Panc1 (cell line): ENCODE measurements at regions not wholly inside any gene's neighbourhood (a gene's known extent, or its start where the extent isn't known, plus 50 kb on each side); places are given as distances from the start of the nearest gene placed in this dataset.

Source experiments
- SIN3A ChIP-seq: IDR thresholded peaks from 2 replicates; pipeline ENCODE4 v1.6.1; 2012; ENCODE audit warnings: low read depth, mild to moderate bottlenecking, low read length, moderate library complexity, borderline replicate concordance; ENCODE audit not compliant: insufficient read depth
- TCF7L2 ChIP-seq: IDR thresholded peaks from 2 replicates; pipeline ENCODE4 v1.6.1; 2011; ENCODE audit warnings: mild to moderate bottlenecking, low read depth, low read length, inconsistent platforms
- TF ChIP-seq, protein P1 (sequence below): fragments of 450-650 bp; IDR thresholded peaks from 2 replicates; pipeline ENCODE4 v1.5.1; 2017; ENCODE audit warnings: mild to moderate bottlenecking

DNA sequence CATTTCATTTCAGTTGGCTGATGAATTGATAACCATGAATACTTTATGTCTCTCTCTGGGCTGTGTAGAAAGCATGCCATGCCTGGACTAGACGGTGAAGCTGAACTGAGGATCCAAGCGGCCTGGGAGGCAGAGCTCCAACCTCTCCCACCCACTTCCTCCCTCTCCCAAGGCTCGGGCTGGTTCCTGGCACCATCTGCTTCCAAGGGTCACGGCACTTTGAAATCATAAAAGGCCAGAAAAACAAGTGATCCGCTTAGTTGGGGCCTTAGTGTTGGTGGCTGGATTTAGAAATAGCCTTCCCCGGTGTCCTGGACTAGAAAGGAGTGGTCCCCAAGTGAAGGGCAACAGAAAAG is 202.4 kb upstream of the PMEPA1 start:
- TF ChIP-seq, protein P1, sequence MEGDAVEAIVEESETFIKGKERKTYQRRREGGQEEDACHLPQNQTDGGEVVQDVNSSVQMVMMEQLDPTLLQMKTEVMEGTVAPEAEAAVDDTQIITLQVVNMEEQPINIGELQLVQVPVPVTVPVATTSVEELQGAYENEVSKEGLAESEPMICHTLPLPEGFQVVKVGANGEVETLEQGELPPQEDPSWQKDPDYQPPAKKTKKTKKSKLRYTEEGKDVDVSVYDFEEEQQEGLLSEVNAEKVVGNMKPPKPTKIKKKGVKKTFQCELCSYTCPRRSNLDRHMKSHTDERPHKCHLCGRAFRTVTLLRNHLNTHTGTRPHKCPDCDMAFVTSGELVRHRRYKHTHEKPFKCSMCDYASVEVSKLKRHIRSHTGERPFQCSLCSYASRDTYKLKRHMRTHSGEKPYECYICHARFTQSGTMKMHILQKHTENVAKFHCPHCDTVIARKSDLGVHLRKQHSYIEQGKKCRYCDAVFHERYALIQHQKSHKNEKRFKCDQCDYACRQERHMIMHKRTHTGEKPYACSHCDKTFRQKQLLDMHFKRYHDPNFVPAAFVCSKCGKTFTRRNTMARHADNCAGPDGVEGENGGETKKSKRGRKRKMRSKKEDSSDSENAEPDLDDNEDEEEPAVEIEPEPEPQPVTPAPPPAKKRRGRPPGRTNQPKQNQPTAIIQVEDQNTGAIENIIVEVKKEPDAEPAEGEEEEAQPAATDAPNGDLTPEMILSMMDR: no peak
- no peak for TF ChIP-seq TCF7L2
- TF ChIP-seq SIN3A: no peak
